IPS-18a (cell line): ENCODE measurements at regions not wholly inside any gene's neighbourhood (a gene's known extent, or its start where the extent isn't known, plus 50 kb on each side); places are given as distances from the start of the nearest gene placed in this dataset.

Experiments used
- H3K27ac ChIP-seq: one replicate; pipeline ENCODE4 v1.5.1; 2013; ENCODE audit warnings: low read length
- H3K27me3 ChIP-seq: one replicate; pipeline ENCODE4 v1.6.1; 2013; ENCODE audit warnings: mild to moderate bottlenecking, low read length; ENCODE audit not compliant: control insufficient read depth, insufficient read depth
- H3K36me3 ChIP-seq: one replicate; pipeline ENCODE4 v1.6.1; 2013; ENCODE audit warnings: low read depth, low read length; ENCODE audit not compliant: control insufficient read depth
- H3K4me1 ChIP-seq: one replicate; pipeline ENCODE4 v1.6.1; 2013; ENCODE audit warnings: low read depth, low read length; ENCODE audit not compliant: control insufficient read depth
- H3K4me3 ChIP-seq: one replicate; pipeline ENCODE4 v1.5.1; 2013; ENCODE audit warnings: low read length
- H3K9ac ChIP-seq: one replicate; pipeline ENCODE4 v1.6.1; 2013; ENCODE audit warnings: mild to moderate bottlenecking, low read length, moderate library complexity
- H3K9me3 ChIP-seq: one replicate; pipeline ENCODE4 v1.6.1; 2013; ENCODE audit warnings: low read depth, low read length; ENCODE audit not compliant: control insufficient read depth

- Histone ChIP-seq H3K27ac (no peak overlapping the region), H3K9ac (peak overlapping the region; percentile 15), H3K4me1 (peaks cover 39% of the 10 kb centered on the region), H3K27me3 (no peaks in the 10 kb centered on the region), H3K9me3 (no peaks in the 10 kb centered on the region), H3K4me3 (no peak overlapping the region), H3K36me3 (no peaks in the 10 kb centered on the region)
Measured at GRCh38 chr6:22145823-22146677, 150.8 kb downstream of the PRL start.

- Histone ChIP-seq H3K4me3 (no peak overlapping the region), H3K27me3 (no peaks in the 10 kb centered on the region), H3K36me3 (no peaks in the 10 kb centered on the region), H3K9me3 (no peaks in the 10 kb centered on the region), H3K27ac (no peak overlapping the region), H3K9ac (no peak overlapping the region), H3K4me1 (peaks cover 39% of the 10 kb centered on the region)
Measured at GRCh38 chr6:22146678-22146930, 150.2 kb downstream of the PRL start.

- Histone ChIP-seq H3K9ac (no peak overlapping the region), H3K36me3 (no peaks in the 10 kb centered on the region), H3K9me3 (no peaks in the 10 kb centered on the region), H3K4me1 (peaks cover 39% of the 10 kb centered on the region), H3K4me3 (no peak overlapping the region), H3K27ac (no peak overlapping the region), H3K27me3 (no peaks in the 10 kb centered on the region)
Measured at GRCh38 chr6:22146931-22147701, 149.7 kb downstream of the PRL start.

GRCh38 chr6:22147921-22148776 lies 148.7 kb downstream of the PRL start:
- no peak overlapping the region for H3K9ac ChIP-seq

GRCh38 chr6:22149096-22149495 lies 147.7 kb downstream of the PRL start:
- peaks cover 39% of the 10 kb centered on the region for H3K4me1 ChIP-seq
- no peaks in the 10 kb centered on the region for H3K27me3 ChIP-seq
- H3K36me3 ChIP-seq = no peaks in the 10 kb centered on the region
- H3K4me3 ChIP-seq = no peak overlapping the region
- no peak overlapping the region for H3K27ac ChIP-seq
- H3K9ac ChIP-seq = no peak overlapping the region
- no peaks in the 10 kb centered on the region for H3K9me3 ChIP-seq

More at GRCh38 chr6:22147921-22148776, 148.7 kb downstream of the PRL start:
- Histone ChIP-seq H3K36me3 (no peaks in the 10 kb centered on the region), H3K4me1 (peaks cover 39% of the 10 kb centered on the region), H3K27ac (no peak overlapping the region), H3K27me3 (no peaks in the 10 kb centered on the region), H3K4me3 (no peak overlapping the region), H3K9me3 (no peaks in the 10 kb centered on the region)

GRCh38 chr6:22149501-22150367 lies 147.1 kb downstream of the PRL start:
- Histone ChIP-seq H3K27me3 (no peaks in the 10 kb centered on the region), H3K27ac (no peak overlapping the region), H3K9ac (no peak overlapping the region), H3K4me1 (peaks cover 39% of the 10 kb centered on the region), H3K9me3 (no peaks in the 10 kb centered on the region), H3K4me3 (no peak overlapping the region), H3K36me3 (no peaks in the 10 kb centered on the region)

- H3K9me3 ChIP-seq = no peaks in the 10 kb centered on the region
- H3K27me3 ChIP-seq = no peaks in the 10 kb centered on the region
- peaks cover 39% of the 10 kb centered on the region for H3K4me1 ChIP-seq
- no peak overlapping the region for H3K4me3 ChIP-seq
- H3K36me3 ChIP-seq = no peaks in the 10 kb centered on the region
- no peak overlapping the region for H3K27ac ChIP-seq
- H3K9ac ChIP-seq = no peak overlapping the region
Measured at GRCh38 chr6:22150368-22151035, 146.3 kb downstream of the PRL start.

GRCh38 chr6:22151892-22152291 lies 144.9 kb downstream of the PRL start:
- H3K4me1 ChIP-seq = peaks cover 27% of the 10 kb centered on the region

GRCh38 chr6:22152841-22153240 lies 144.0 kb downstream of the PRL start:
- Histone ChIP-seq H3K27ac (no peak overlapping the region), H3K9ac (no peak overlapping the region), H3K27me3 (no peaks in the 10 kb centered on the region), H3K36me3 (no peaks in the 10 kb centered on the region), H3K4me3 (no peak overlapping the region), H3K9me3 (no peaks in the 10 kb centered on the region), H3K4me1 (peaks cover 23% of the 10 kb centered on the region)

More at GRCh38 chr6:22151892-22152291, 144.9 kb downstream of the PRL start:
- no peaks in the 10 kb centered on the region for H3K36me3 ChIP-seq
- no peak overlapping the region for H3K4me3 ChIP-seq
- H3K27me3 ChIP-seq = no peaks in the 10 kb centered on the region
- H3K27ac ChIP-seq = no peak overlapping the region
- no peaks in the 10 kb centered on the region for H3K9me3 ChIP-seq
- H3K9ac ChIP-seq = no peak overlapping the region

- no peak overlapping the region for H3K27ac ChIP-seq
- H3K4me1 ChIP-seq = peaks cover 16% of the 10 kb centered on the region
- H3K9me3 ChIP-seq = no peaks in the 10 kb centered on the region
- H3K36me3 ChIP-seq = no peaks in the 10 kb centered on the region
- H3K27me3 ChIP-seq = no peaks in the 10 kb centered on the region
- no peak overlapping the region for H3K9ac ChIP-seq
- H3K4me3 ChIP-seq = no peak overlapping the region
Measured at GRCh38 chr6:22153384-22154158, 143.3 kb downstream of the PRL start.
